HepG2 (cell line): ENCODE measurements at regions not wholly inside any gene's neighbourhood (a gene's known extent, or its start where the extent isn't known, plus 50 kb on each side); places are given as distances from the start of the nearest gene placed in this dataset.
A peak's percentile ranks its signal among the peaks of the same experiment; 100 is the strongest.
"Not testable (repeated sequence)": the region's sequence is repeated elsewhere in the genome, so short reads cannot be mapped to it uniquely, and the experiment has no call there.

Experiments
- ATAC-seq: fragments of 200-7000 bp; cut with Tn5 transposase; 3 replicates; pipeline ENCODE4 v1.9.1; 2020; ENCODE audit warnings: mild to moderate bottlenecking, moderate library complexity
- BruUV-seq: library from RNA; stranded (reverse); fragments of 400-500 nt; replicated peaks from 2 replicates; lab custom pipeline; 2021; lab: Mats Ljungman, UMichigan
- CTCF ChIA-PET: fragments of 300-600 bp; formaldehyde crosslinking; extraction: SDS; loops from one replicate; lab custom pipeline; 2021; ENCODE audit warnings: low total read pairs, inconsistent platforms, low intra/inter-chr PET ratio; lab: Yijun Ruan, JAX
- POLR2A ChIA-PET: fragments of 350-600 bp; sonication (Branson Sonifier 250); formaldehyde crosslinking; loops from one replicate; lab custom pipeline; 2020; ENCODE audit warnings: antibody characterized with exemption, inconsistent platforms; lab: Yijun Ruan, JAX
- DNase-seq: peaks from one replicate; pipeline ENCODE4 v3.0.0-alpha.2; 2015; ENCODE audit warnings: low spot score
- FAIRE-seq: peaks from 3 replicates; lab custom pipeline; 2011; peaks lifted over from hg19 to GRCh38; lab: Jason Lieb, UNC
- H2AFZ ChIP-seq: one replicate; pipeline ENCODE4 v1.6.1; 2011; ENCODE audit warnings: low read length, inconsistent platforms
- H3K27ac ChIP-seq: fragments of 300-600 bp; 3 replicates; pipeline ENCODE4 v1.8.0; 2011; ENCODE audit warnings: mixed run types, mild to moderate bottlenecking, mixed read lengths, low read length, inconsistent platforms; ENCODE audit not compliant: insufficient read depth; ENCODE audit errors: extremely low read length
- H3K27me3 ChIP-seq, 2 experiments: fragments of 200-600 bp in 1 of 2; 2 replicates in 1 of 2; 3 replicates in 1 of 2; pipeline versions ENCODE4 v1.6.0 to v1.8.0; 2011; ENCODE audit warnings: low read length in 2 of 2, mild to moderate bottlenecking in 2 of 2, moderate library complexity in 2 of 2, inconsistent platforms in 1 of 2; ENCODE audit not compliant: insufficient read depth in 2 of 2, control insufficient read depth in 1 of 2
- H3K36me3 ChIP-seq, 2 experiments: fragments of 200-600 bp in 1 of 2; replicated peaks in 1 of 2; 2 replicates in 1 of 2; 3 replicates in 1 of 2; pipeline versions ENCODE4 v1.5.1 to v1.8.0; 2011; ENCODE audit warnings: low read length in 2 of 2, inconsistent platforms in 1 of 2; ENCODE audit not compliant: insufficient read depth in 2 of 2, control insufficient read depth in 1 of 2
- H3K4me1 ChIP-seq: 2 replicates; pipeline ENCODE4 v1.5.1; 2012; ENCODE audit warnings: low read length, inconsistent platforms; ENCODE audit not compliant: insufficient read depth
- H3K4me2 ChIP-seq: 2 replicates; pipeline ENCODE4 v1.6.0; 2011; ENCODE audit warnings: low read depth, low read length, inconsistent platforms
- H3K4me3 ChIP-seq, 3 experiments: fragments of 200-600 bp in 1 of 3; sonication (generic), shearing (Covaris generic) in 1 of 3; replicated peaks in 1 of 3; 2 replicates each; pipeline ENCODE4 v1.5.1; 2011 to 2016; ENCODE audit warnings: low read length in 3 of 3, inconsistent platforms in 2 of 3, low read depth in 2 of 3, mild to moderate bottlenecking in 2 of 3, control low read depth in 1 of 3, mixed read lengths in 1 of 3; ENCODE audit not compliant: insufficient read depth in 1 of 3
- H3K79me2 ChIP-seq: one replicate; pipeline ENCODE4 v1.6.1; 2011; ENCODE audit warnings: low read length, inconsistent platforms; ENCODE audit not compliant: insufficient read depth
- H3K9ac ChIP-seq: 2 replicates; pipeline ENCODE4 v1.6.0; 2011; ENCODE audit warnings: mild to moderate bottlenecking, low read depth, low read length, inconsistent platforms; ENCODE audit not compliant: insufficient read depth
- H3K9me3 ChIP-seq: 2 replicates; pipeline ENCODE4 v1.5.1; 2012; ENCODE audit warnings: mild to moderate bottlenecking, low read length
- H4K20me1 ChIP-seq: 2 replicates; pipeline ENCODE4 v1.6.0; 2011; ENCODE audit warnings: inconsistent platforms, mild to moderate bottlenecking, low read length, moderate library complexity; ENCODE audit not compliant: insufficient read depth
- HNF4A ChIP-seq: sonication (generic); formaldehyde crosslinking; IDR thresholded peaks from 2 replicates; pipeline ENCODE4 v1.4.0; 2020; ENCODE audit warnings: missing genetic modification reagents
- KAT8 ChIP-seq: IDR thresholded peaks from 2 replicates; pipeline ENCODE4 v1.6.1; 2016; ENCODE audit warnings: missing genetic modification reagents, missing compliant biosample characterization
- MAFF ChIP-seq: IDR thresholded peaks from 2 replicates; pipeline ENCODE4 v1.6.1; 2011; ENCODE audit warnings: low read depth, low read length, improper control_type of control experiment
- MAFK ChIP-seq, 2 experiments: IDR thresholded peaks in 1 of 2; conservative IDR thresholded peaks in 1 of 2; 2 replicates each; pipeline ENCODE4 v1.6.1; 2011; ENCODE audit warnings: improper control_type of control experiment in 2 of 2, low read length in 2 of 2
- SRSF4 ChIP-seq: fragments of 200-400 bp; formaldehyde crosslinking; IDR thresholded peaks from one replicate; pipeline ENCODE4 v1.6.1; 2018; ENCODE audit warnings: mild to moderate bottlenecking, low read depth, low read length, moderate library complexity; ENCODE audit not compliant: poor library complexity, severe bottlenecking
- ZNF644 ChIP-seq: IDR thresholded peaks from 2 replicates; pipeline ENCODE4 v1.6.1; 2016; ENCODE audit warnings: low read depth
- WGBS: methylation state at CpG from one replicate; pipeline ENCODE4 v1.1.6; 2017; ENCODE audit warnings: low lambda C conversion rate; 5-methylcytosine and 5-hydroxymethylcytosine counted together
- in situ Hi-C: cut with HindIII; loops from 2 replicates; pipeline ENCODE4 v1.10.0; 2017; ENCODE audit warnings: low pct_unique_long_range_greater_than_20kb; ENCODE audit not compliant: extremely low pct_ligation_motif_present
- intact Hi-C: fragments of 100-400 bp; cut with micrococcal nuclease; formaldehyde crosslinking; loops from one replicate; pipeline ENCODE4 v1.10.0; 2022; ENCODE audit not compliant: unreplicated experiment

GRCh38 chr11:29153078-29153477, 863.8 kb downstream of the KCNA4 start:
- no peak for ATAC-seq
- Histone ChIP-seq H2AFZ (no peak overlapping the region), H3K9me3 (0 out of 2 replicates have a peak, but pooled peaks cover 4% of the 10 kb centered on the region), H3K4me2 (no peak overlapping the region), H3K9ac (no peak overlapping the region), H4K20me1 (no peaks in the 10 kb centered on the region), H3K27ac (no peak overlapping the region), H3K79me2 (no peaks in the 10 kb centered on the region), H3K4me1 (no peaks in the 10 kb centered on the region), H3K27me3 (no peaks in the 10 kb centered on the region; a peak in 1 of 5 replicates), H3K36me3 (no peaks in the 10 kb centered on the region), H3K4me3 (no peak overlapping the region)
- ChIA-PET POLR2A (no interaction called here), CTCF (no interaction called here)
- no peak for DNase-seq
- TF ChIP-seq SRSF4 (no peak), MAFF (peak; percentile 26; the same call in 1 of the 2 replicates), MAFK (conservative IDR thresholded peaks at IDR 0.05 in 1 of 2, IDR thresholded peaks at IDR 0.05 in 1 of 2; ENCODE audit: low read length in 2 of 2) (peak; percentile 48 to 61; a peak in 3 of 4 replicates), KAT8 (CRISPR knock-in tag) (no peak)
- 4% methylated on average over 1 of the region's 1 CpG for WGBS
- intact Hi-C loops, result loop anchor here (10.0 kb wide), 1 partner anchor 468 kb away; no protein-coding TSS in a partner anchor
- no peak for FAIRE-seq
- no TSS peak for BruUV-seq
- in situ Hi-C loops, result loop anchor here (25.0 kb wide), 1 partner anchor 1466 kb away; no protein-coding TSS in a partner anchor

- H3K4me2 ChIP-seq, in situ Hi-C loops, H3K27ac ChIP-seq, H3K4me3 ChIP-seq, H3K9me3 ChIP-seq, H4K20me1 ChIP-seq, H3K27me3 ChIP-seq, H3K9ac ChIP-seq, H3K4me1 ChIP-seq, POLR2A ChIA-PET, CTCF ChIA-PET, H3K79me2 ChIP-seq, H3K36me3 ChIP-seq, intact Hi-C loops, BruUV-seq, H2AFZ ChIP-seq: not testable (repeated sequence)
- FAIRE-seq (peak; percentile 81), DNase-seq (peak; percentile 25), ATAC-seq (peak; percentile 93)
- peak; percentile 45; the same call in 1 of the 2 replicates for TF ChIP-seq ZNF644
- TF ChIP-seq HNF4A, result peak; percentile 58
- WGBS, result 0% methylated on average over 1 of the region's 1 CpG
Measured at GRCh38 chr11:29142573-29142972, 874.3 kb downstream of the KCNA4 start.
